Chondrocyte (in vitro differentiated cells): ENCODE measurements at regions not wholly inside any gene's neighbourhood (a gene's known extent, or its start where the extent isn't known, plus 50 kb on each side); places are given as distances from the start of the nearest gene placed in this dataset.

Experiments
- DNase-seq: peaks from one replicate; pipeline ENCODE4 v3.0.0; 2021; ENCODE audit warnings: mixed read lengths, low spot score
- H3K27ac Mint-ChIP-seq: one replicate; pipeline ENCODE4 v1.8.0; 2021; ENCODE audit warnings: mild to moderate bottlenecking, moderate library complexity, mixed read lengths; ENCODE audit not compliant: unreplicated experiment
- H3K27me3 Mint-ChIP-seq: 2 replicates; pipeline ENCODE4 v1.8.0; 2021; ENCODE audit warnings: low read depth, mixed read lengths
- H3K36me3 Mint-ChIP-seq: 2 replicates; pipeline ENCODE4 v1.8.0; 2021; ENCODE audit warnings: low read depth, mixed read lengths
- H3K4me1 Mint-ChIP-seq: 2 replicates; pipeline ENCODE4 v1.8.0; 2021; ENCODE audit warnings: low read depth, mild to moderate bottlenecking, mixed read lengths
- H3K4me3 Mint-ChIP-seq: one replicate; pipeline ENCODE4 v1.8.0; 2021; ENCODE audit warnings: mild to moderate bottlenecking, moderate library complexity, mixed read lengths; ENCODE audit not compliant: unreplicated experiment
- H3K9me3 Mint-ChIP-seq: 2 replicates; pipeline ENCODE4 v1.8.0; 2021; ENCODE audit warnings: low read depth, mixed read lengths
- TF ChIP-seq, protein P1 (sequence below): fragments of 200-600 bp; sonication (generic); IDR thresholded peaks from 2 replicates; pipeline ENCODE4 v1.5.0; 2021; ENCODE audit warnings: antibody characterized with exemption, mild to moderate bottlenecking, moderate library complexity

DNA sequence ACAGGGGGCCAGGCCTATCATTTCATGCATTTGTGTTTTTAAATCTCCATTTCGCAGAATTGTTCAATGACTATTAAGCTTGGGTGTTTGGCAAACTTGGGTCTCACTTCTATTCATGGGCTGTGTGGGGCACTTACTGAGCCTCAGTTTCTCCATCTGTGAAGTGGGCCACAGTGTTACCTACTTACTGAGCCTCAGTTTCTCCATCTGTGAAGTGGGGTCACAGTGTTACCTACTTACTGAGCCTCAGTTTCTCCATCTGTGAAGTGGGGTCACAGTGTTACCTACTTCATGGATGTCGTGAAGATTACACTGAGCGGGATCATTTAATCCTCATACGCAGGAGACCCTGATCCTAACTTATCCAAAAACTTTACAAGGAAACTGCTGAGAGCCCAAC lies 115.1 kb upstream of the STX18 start:
- Mint-ChIP-seq H3K9me3 (peaks cover 4% of the 10 kb centered on the region), H3K27ac (no peak overlapping the region), H3K4me3 (no peak overlapping the region), H3K4me1 (peaks cover 19% of the 10 kb centered on the region), H3K36me3 (no peaks in the 10 kb centered on the region), H3K27me3 (no peaks in the 10 kb centered on the region)
- no peak for DNase-seq
- TF ChIP-seq, protein P1, sequence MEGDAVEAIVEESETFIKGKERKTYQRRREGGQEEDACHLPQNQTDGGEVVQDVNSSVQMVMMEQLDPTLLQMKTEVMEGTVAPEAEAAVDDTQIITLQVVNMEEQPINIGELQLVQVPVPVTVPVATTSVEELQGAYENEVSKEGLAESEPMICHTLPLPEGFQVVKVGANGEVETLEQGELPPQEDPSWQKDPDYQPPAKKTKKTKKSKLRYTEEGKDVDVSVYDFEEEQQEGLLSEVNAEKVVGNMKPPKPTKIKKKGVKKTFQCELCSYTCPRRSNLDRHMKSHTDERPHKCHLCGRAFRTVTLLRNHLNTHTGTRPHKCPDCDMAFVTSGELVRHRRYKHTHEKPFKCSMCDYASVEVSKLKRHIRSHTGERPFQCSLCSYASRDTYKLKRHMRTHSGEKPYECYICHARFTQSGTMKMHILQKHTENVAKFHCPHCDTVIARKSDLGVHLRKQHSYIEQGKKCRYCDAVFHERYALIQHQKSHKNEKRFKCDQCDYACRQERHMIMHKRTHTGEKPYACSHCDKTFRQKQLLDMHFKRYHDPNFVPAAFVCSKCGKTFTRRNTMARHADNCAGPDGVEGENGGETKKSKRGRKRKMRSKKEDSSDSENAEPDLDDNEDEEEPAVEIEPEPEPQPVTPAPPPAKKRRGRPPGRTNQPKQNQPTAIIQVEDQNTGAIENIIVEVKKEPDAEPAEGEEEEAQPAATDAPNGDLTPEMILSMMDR = no peak

- Mint-ChIP-seq H3K9me3 (peaks cover 4% of the 10 kb centered on the region), H3K4me3 (no peak overlapping the region), H3K4me1 (peaks cover 14% of the 10 kb centered on the region), H3K27me3 (no peaks in the 10 kb centered on the region), H3K36me3 (no peaks in the 10 kb centered on the region), H3K27ac (no peak overlapping the region)
- no peak for DNase-seq
- TF ChIP-seq, protein P1 = no peak
Measured at GRCh38 chr4:4655901-4656300, 114.1 kb upstream of the STX18 start.

- no peak for DNase-seq
- Mint-ChIP-seq H3K9me3 (peaks cover 4% of the 10 kb centered on the region), H3K4me3 (no peak overlapping the region), H3K4me1 (peaks cover 7% of the 10 kb centered on the region), H3K27ac (no peak overlapping the region), H3K36me3 (peaks cover 1% of the 10 kb centered on the region), H3K27me3 (no peaks in the 10 kb centered on the region)
- TF ChIP-seq, protein P1 = no peak
Measured at GRCh38 chr4:4655011-4655410, 113.2 kb upstream of the STX18 start.

DNA sequence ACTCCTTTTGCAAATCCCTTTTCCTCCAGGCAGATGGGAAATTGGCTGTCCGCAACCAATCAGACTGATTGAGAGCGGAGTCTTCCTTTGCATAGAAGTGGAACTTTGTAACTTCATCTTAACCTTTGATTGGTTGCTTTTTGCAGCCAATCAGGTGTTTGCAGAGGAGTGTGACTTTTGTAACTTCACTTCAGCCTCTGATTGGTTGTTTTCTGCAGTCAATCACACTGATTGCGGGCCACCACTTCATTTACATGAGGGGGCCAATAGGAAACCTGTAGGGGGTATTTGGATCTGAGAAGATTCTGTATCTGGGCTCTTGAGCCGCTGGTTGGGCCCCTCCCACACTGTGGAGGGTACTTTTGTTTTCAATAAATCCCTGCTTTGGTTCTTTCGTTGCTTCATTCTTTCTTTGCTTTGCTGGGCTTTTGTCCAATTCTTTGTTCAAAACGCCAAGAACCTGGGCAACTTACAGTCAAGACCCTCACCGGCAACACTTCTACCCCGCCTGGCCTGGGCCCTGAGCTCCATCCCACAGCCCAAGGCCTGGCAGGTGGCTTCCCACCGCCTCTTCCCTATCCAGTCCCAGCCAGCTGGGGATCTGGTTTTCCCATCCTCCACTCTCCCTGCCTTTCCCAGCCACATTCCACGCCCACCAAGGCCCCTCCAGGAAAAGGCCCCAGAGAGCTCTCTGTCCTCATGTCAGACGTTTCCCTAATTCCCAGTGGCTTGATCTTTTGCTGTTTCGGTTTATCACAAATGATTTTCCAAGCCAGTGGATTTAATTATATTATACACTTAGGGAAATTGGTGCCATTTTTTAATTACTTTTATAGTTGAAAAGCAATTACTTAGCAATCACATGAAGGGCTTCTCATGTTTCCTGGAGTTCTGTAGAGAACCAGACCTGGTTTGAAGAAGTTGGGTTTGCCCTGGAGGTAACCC lies 110.2 kb upstream of the STX18 start:
- TF ChIP-seq, protein P1 = no peak
- Mint-ChIP-seq H3K36me3 (peaks cover 3% of the 10 kb centered on the region), H3K9me3 (peaks cover under 1% of the 10 kb centered on the region), H3K4me1 (no peaks in the 10 kb centered on the region), H3K27me3 (no peaks in the 10 kb centered on the region), H3K4me3 (no peak overlapping the region), H3K27ac (no peak overlapping the region)
- no peak for DNase-seq

DNA sequence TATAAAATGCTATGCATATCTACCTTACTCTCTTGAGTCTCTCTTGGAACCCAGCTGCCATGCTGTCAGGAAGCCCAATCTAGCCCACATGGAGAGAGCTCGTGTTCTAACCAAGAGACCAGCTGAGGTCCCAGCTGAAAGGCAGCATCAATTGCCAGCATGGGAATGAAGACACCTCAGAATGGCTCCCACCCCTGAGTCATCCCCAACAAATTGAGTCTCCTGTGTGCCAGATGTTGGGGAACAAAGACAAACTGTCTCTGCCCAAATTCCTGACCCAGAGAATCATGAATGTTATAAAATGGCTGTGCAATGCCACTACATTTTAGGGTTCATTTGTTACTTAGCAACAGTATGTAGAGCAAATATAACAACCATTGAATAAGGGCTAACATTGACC lies 105.2 kb upstream of the STX18 start:
- Mint-ChIP-seq H3K4me3 (no peak overlapping the region), H3K9me3 (peaks cover 5% of the 10 kb centered on the region), H3K27me3 (no peaks in the 10 kb centered on the region), H3K4me1 (no peaks in the 10 kb centered on the region), H3K36me3 (peaks cover 3% of the 10 kb centered on the region), H3K27ac (no peak overlapping the region)
- DNase-seq = no peak
- TF ChIP-seq, protein P1 = no peak
